Hepatocyte (in vitro differentiated cells): ENCODE measurements at regions not wholly inside any gene's neighbourhood (a gene's known extent, or its start where the extent isn't known, plus 50 kb on each side); places are given as distances from the start of the nearest gene placed in this dataset.

ENCODE experiments used
- EZH2phosphoT487 ChIP-seq: fragments of 200-600 bp; sonication (generic); IDR thresholded peaks from one replicate; pipeline ENCODE4 v1.6.1; 2018; ENCODE audit warnings: antibody characterized with exemption, mild to moderate bottlenecking, low read depth, moderate library complexity; ENCODE audit not compliant: unreplicated experiment, severe bottlenecking
- TF ChIP-seq, protein P1 (sequence below): fragments of 200-600 bp; sonication (generic); IDR thresholded peaks from 2 replicates; pipeline ENCODE4 v1.5.1; 2016; ENCODE audit warnings: antibody characterized with exemption, mild to moderate bottlenecking; ENCODE audit not compliant: poor library complexity

DNA sequence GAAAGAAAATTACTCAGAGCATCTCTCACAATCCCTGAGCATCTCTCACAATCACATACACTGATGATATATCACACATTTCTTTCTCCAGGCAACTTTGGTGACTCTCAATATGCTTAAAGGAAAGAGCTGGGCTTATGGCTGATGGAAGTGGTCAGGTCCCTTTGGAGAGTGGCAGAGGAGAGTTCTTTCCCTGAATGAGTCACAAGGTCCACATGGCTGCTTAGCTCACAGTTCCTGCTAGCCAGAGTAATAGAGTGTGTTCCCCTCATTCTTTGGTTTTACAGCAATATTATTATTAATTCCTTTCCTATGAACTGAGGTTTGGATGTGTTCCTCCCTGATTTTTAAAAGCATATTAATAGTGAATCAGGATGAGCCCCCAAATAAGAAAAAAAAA is 287.4 kb downstream of the C7orf25 start:
- TF ChIP-seq, protein P1, sequence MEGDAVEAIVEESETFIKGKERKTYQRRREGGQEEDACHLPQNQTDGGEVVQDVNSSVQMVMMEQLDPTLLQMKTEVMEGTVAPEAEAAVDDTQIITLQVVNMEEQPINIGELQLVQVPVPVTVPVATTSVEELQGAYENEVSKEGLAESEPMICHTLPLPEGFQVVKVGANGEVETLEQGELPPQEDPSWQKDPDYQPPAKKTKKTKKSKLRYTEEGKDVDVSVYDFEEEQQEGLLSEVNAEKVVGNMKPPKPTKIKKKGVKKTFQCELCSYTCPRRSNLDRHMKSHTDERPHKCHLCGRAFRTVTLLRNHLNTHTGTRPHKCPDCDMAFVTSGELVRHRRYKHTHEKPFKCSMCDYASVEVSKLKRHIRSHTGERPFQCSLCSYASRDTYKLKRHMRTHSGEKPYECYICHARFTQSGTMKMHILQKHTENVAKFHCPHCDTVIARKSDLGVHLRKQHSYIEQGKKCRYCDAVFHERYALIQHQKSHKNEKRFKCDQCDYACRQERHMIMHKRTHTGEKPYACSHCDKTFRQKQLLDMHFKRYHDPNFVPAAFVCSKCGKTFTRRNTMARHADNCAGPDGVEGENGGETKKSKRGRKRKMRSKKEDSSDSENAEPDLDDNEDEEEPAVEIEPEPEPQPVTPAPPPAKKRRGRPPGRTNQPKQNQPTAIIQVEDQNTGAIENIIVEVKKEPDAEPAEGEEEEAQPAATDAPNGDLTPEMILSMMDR: no peak
- no peak for TF ChIP-seq EZH2phosphoT487
